ENCODE measurements at regions not wholly inside any gene's neighbourhood (a gene's known extent, or its start where the extent isn't known, plus 50 kb on each side); places are given as distances from the start of the nearest gene placed in this dataset.

GRCh38 chr5:93953442-93953841 lies 212.0 kb upstream of the POU5F2 start:
- TF ChIP-seq CTCF (IDR thresholded peaks at IDR 0.05), result no peak
- no peak for TF ChIP-seq POLR2A (IDR thresholded peaks at IDR 0.05)
